ENCODE measurements at regions not wholly inside any gene's neighbourhood (a gene's known extent, or its start where the extent isn't known, plus 50 kb on each side); places are given as distances from the start of the nearest gene placed in this dataset.
"Not testable (repeated sequence)": the region's sequence is repeated elsewhere in the genome, so short reads cannot be mapped to it uniquely, and the experiment has no call there.

- in situ Hi-C loops (cut with HindIII; ENCODE audit: low sequenced_read_pairs), result no loop called here
- DNase-seq (ENCODE audit: low spot score), result no peak
These were observed 121.5 kb upstream of the RNF32 start for GRCh38 chr7:156519070-156519469.

- in situ Hi-C loops (cut with HindIII; ENCODE audit: low sequenced_read_pairs), result no loop called here
- no peak for DNase-seq (ENCODE audit: low spot score)
These were observed 122.1 kb upstream of the RNF32 start for GRCh38 chr7:156518466-156518865.

GRCh38 chr7:156517858-156518257, 122.7 kb upstream of the RNF32 start:
- in situ Hi-C loops (cut with HindIII; ENCODE audit: low sequenced_read_pairs); DNase-seq (ENCODE audit: low spot score): not testable (repeated sequence)

DNA sequence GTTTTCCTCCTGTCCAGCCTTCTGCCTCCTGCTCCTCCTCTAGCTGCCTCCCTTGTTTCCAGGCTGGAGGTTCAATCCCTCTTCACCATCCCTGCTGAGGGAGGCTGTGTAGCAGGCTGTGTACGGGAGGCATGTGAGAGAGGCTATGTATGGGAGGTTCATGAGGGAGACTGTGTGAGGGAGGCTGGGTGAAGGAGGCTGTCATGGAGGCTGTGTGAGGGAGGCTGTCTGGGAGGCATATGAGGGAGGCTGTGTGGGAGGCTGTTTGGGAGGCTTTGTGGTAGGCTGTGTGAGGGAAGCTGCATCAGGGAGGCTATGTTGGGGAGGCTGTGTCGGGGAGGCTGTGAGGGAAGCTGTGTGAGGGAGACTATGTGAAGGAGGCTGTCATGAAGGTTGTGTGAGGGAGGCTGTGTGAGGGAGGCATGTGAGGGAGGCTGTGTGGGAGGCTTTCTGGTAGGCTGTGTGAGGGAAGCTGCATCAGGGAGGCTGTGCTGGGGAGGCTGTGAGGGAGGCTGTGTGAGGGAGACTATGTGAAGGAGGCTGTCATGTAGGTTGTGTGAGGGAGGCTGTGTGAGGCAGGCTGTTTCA, 123.7 kb upstream of the RNF32 start:
- in situ Hi-C loops (cut with HindIII; ENCODE audit: low sequenced_read_pairs), result no loop called here
- DNase-seq (ENCODE audit: low spot score), result no peak

- DNase-seq (ENCODE audit: low spot score), result no peak
- in situ Hi-C loops (cut with HindIII; ENCODE audit: low sequenced_read_pairs), result no loop called here
These were observed 124.4 kb upstream of the RNF32 start for GRCh38 chr7:156515911-156516790.

DNA sequence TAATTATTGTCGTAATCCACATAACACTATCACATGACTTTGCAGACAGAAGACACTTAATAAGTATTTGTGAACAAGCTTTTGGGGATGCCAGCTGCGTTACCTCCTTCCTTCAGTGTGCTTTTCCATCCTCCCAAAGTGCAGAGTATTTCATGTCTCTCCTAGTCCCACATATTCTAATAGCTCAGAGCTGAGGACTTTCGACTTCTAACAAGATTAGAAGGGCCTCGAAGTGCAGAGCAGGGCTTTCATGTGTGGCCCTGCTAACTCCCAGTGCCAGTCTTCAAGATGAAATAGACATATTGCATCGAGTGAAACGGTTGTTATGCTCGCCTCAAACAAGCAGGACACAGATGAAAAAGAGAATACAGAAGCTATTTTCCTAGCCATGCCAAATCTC, 125.7 kb upstream of the RNF32 start:
- in situ Hi-C loops (cut with HindIII; ENCODE audit: low sequenced_read_pairs), result no loop called here
- no peak for DNase-seq (ENCODE audit: low spot score)

DNA sequence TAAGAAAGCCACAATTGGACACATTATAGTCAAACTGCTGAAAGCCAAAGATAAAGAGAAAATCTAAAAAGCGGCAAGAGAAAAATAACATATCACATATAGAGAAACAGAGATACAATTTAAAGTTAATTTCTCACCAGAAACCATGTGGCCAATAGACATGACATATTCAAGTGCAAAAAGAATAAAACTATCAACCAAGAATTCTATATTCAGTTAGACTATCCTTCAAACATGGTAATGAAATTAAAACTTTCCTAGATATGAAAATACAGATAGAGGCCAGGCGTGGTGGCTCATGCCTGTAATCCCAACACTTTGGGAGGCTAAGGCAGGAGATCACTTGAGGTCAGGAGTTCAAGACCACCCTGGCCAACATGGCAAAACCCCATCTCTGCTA, 129.1 kb upstream of the RNF32 start:
- in situ Hi-C loops (cut with HindIII; ENCODE audit: low sequenced_read_pairs), result no loop called here
- no peak for DNase-seq (ENCODE audit: low spot score)

DNA sequence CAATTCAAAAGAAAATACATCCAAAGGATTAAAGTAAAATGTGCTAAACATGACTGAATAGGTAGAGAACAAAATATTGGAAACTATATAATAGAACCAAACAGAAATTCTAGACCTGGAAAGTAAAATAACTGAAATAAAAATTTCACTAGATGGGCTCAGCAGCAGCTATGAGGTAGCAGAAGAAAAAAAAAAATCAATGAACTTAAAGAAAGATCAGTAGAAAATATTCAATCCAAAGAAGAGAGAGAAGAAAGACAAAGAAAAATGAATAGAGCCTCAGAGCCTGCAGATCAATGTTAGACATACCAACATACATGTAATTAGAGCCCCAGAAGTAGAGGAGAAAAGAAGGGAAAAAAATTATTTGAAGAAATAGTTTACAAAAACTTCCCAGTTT, 129.6 kb upstream of the RNF32 start:
- no peak for DNase-seq (ENCODE audit: low spot score)
- in situ Hi-C loops (cut with HindIII; ENCODE audit: low sequenced_read_pairs), result no loop called here

DNA sequence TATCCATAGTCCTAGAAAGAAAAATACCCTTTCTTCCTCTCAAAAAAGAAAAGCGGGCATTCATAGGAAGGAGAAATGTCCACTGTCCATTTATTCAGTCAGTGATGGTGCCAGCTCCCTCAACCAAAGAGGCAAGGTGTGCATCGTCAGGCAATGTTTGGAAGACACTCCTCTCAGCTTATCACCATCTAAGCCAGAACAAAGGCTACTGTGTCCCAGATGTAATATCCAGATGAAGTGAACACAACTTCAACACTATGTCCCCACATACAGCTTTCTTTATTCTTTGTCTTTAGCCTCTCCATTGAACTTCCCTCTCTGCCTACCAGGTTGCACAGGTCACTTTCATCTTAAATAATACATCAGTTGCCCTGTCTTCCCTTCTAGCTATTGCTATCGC, 131.4 kb upstream of the RNF32 start:
- in situ Hi-C loops (cut with HindIII; ENCODE audit: low sequenced_read_pairs), result no loop called here
- no peak for DNase-seq (ENCODE audit: low spot score)

GRCh38 chr7:156505876-156506275, 134.7 kb upstream of the RNF32 start:
- in situ Hi-C loops (cut with HindIII; ENCODE audit: low sequenced_read_pairs), result no loop called here
- DNase-seq (ENCODE audit: low spot score), result no peak

DNA sequence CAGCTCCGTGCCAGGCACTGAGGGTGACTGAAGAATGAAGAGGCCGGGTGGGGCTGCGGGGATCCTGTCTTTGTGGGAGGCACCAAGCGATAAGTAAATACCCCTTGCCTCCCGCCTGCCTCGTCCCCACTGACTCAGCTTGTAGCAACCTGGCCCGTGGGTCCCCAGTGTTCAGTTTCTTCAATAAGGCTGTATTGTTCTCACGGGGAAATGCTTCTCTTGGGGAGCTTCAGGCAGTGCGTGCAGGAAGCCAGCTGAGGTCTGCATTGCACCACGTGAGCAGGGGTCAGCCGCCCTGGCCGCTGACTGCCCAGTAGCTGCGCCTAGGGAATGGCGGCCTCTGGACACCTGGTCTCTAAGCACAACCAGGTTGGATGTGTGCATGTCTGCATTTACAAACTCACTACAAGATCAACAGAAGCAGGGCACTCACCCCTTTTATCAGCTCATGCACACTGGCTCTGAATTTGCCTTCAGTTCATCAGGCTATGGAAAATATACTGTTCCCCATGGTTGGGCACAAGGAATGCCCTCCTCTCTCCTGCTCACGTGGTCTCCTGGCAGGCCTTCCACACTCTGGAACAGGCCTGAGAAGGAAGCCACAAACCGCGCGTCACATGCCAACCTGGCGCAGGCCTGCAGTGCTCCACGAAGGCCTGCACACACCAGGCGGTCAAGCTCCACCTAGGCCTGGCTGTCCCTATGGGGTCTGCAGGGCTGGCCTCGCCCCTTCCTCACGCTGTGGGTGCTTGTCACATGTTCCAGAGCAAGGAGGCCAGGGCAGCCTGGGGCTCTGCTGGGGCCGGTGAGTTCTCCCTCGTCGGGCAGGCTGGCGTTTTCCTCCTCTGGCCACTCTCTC, 135.7 kb upstream of the RNF32 start:
- in situ Hi-C loops (cut with HindIII; ENCODE audit: low sequenced_read_pairs), result no loop called here
- DNase-seq (ENCODE audit: low spot score), result no peak

GRCh38 chr7:156504006-156504405, 136.6 kb upstream of the RNF32 start:
- in situ Hi-C loops (cut with HindIII; ENCODE audit: low sequenced_read_pairs), result no loop called here
- no peak for DNase-seq (ENCODE audit: low spot score)

- in situ Hi-C loops (cut with HindIII; ENCODE audit: low sequenced_read_pairs), result no loop called here
- no peak for DNase-seq (ENCODE audit: low spot score)
These were observed 137.4 kb upstream of the RNF32 start for GRCh38 chr7:156503196-156503595.

DNA sequence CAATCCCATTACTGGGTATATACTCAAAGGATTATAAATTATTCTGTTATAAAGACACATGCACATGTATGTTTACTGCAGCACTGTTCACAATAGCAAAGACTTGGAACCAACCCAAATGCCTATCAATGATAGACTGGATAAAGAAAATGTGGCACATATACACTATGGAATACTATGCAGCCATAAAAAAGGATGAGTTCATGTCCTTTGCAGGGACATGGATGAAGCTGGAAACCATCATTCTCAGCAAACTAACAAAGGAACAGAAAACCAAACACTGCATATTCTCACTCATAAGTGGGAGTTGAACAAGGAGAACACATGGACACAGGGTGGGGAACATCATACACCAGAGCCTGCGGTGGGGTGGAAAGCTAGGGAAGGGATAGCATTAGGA, 138.8 kb upstream of the RNF32 start:
- DNase-seq (ENCODE audit: low spot score); in situ Hi-C loops (cut with HindIII; ENCODE audit: low sequenced_read_pairs): not testable (repeated sequence)

- no peak for DNase-seq (ENCODE audit: low spot score)
- in situ Hi-C loops (cut with HindIII; ENCODE audit: low sequenced_read_pairs), result no loop called here
These were observed 141.2 kb upstream of the RNF32 start for GRCh38 chr7:156499247-156499881.

GRCh38 chr7:156497776-156498509, 142.6 kb upstream of the RNF32 start:
- in situ Hi-C loops (cut with HindIII; ENCODE audit: low sequenced_read_pairs), result no loop called here

GRCh38 chr7:156496865-156497264, 143.7 kb upstream of the RNF32 start:
- in situ Hi-C loops (cut with HindIII; ENCODE audit: low sequenced_read_pairs), result no loop called here
- DNase-seq (ENCODE audit: low spot score), result no peak

More at GRCh38 chr7:156497776-156498509, 142.6 kb upstream of the RNF32 start:
- no peak for DNase-seq (ENCODE audit: low spot score)

- in situ Hi-C loops (cut with HindIII; ENCODE audit: low sequenced_read_pairs), result no loop called here
- no peak for DNase-seq (ENCODE audit: low spot score)
These were observed 144.2 kb upstream of the RNF32 start for GRCh38 chr7:156496363-156496769.

- no peak for DNase-seq (ENCODE audit: low spot score)
- in situ Hi-C loops (cut with HindIII; ENCODE audit: low sequenced_read_pairs), result no loop called here
These were observed 145.6 kb upstream of the RNF32 start for GRCh38 chr7:156494960-156495359.
